Activated T-cell treated with anti-CD3 and anti-CD28 coated beads, Interleukin-2, amount 50 U/mL, for 72 hours (primary cell): ENCODE measurements at regions not wholly inside any gene's neighbourhood (a gene's known extent, or its start where the extent isn't known, plus 50 kb on each side); places are given as distances from the start of the nearest gene placed in this dataset.
"Not testable (repeated sequence)": the region's sequence is repeated elsewhere in the genome, so short reads cannot be mapped to it uniquely, and the experiment has no call there.

ENCODE experiments used
- ATAC-seq, 2 donors: fragments of 150-1000 bp; cut with Tn5 transposase; replicated peaks in 1 of 2; 2 replicates each; pipeline ENCODE4 v1.10.0; 2021; ENCODE audit warnings: moderate library complexity in 2 of 2, mild to moderate bottlenecking in 1 of 2
- DNase-seq, 2 donors: peaks; one replicate each; pipeline ENCODE4 v3.0.0; 2021 to 2022; ENCODE audit warnings: mixed read lengths in 1 of 2
- H3K27ac Mint-ChIP-seq: one replicate; pipeline ENCODE4 v1.8.0; 2022; ENCODE audit warnings: mild to moderate bottlenecking, moderate library complexity, mixed read lengths
- H3K27me3 Mint-ChIP-seq: one replicate; pipeline ENCODE4 v1.8.0; 2022; ENCODE audit warnings: low read depth, mixed read lengths
- H3K36me3 Mint-ChIP-seq, 2 donors: one replicate each; pipeline ENCODE4 v1.8.0; 2022; ENCODE audit warnings: mixed read lengths in 2 of 2, mild to moderate bottlenecking in 1 of 2; ENCODE audit not compliant: insufficient read depth in 2 of 2
- H3K4me1 Mint-ChIP-seq: one replicate; pipeline ENCODE4 v1.8.0; 2022; ENCODE audit warnings: low read depth, mixed read lengths
- H3K4me3 Mint-ChIP-seq, 2 donors: one replicate each; pipeline ENCODE4 v1.8.0; 2022; ENCODE audit warnings: mild to moderate bottlenecking in 2 of 2, mixed read lengths in 2 of 2, moderate library complexity in 2 of 2
- H3K9me3 Mint-ChIP-seq, 2 donors: one replicate each; pipeline ENCODE4 v1.8.0; 2022; ENCODE audit warnings: mixed read lengths in 2 of 2

- Mint-ChIP-seq H3K27ac (no peak overlapping the region), H3K9me3 (no peaks in the 10 kb centered on the region), H3K36me3 (no peaks in the 10 kb centered on the region), H3K27me3 (peaks cover 9% of the 10 kb centered on the region), H3K4me1 (no peaks in the 10 kb centered on the region), H3K4me3 (no peak overlapping the region)
- no peak for DNase-seq
- no peak for ATAC-seq
Observed at GRCh38 chr1:223012938-223013337, 130.1 kb downstream of the TLR5 start.

GRCh38 chr1:223014142-223014873 lies 128.7 kb downstream of the TLR5 start:
- Mint-ChIP-seq H3K4me3 (no peak overlapping the region), H3K27ac (no peak overlapping the region), H3K9me3 (no peaks in the 10 kb centered on the region), H3K27me3 (peaks cover 9% of the 10 kb centered on the region), H3K36me3 (no peaks in the 10 kb centered on the region), H3K4me1 (no peaks in the 10 kb centered on the region)
- DNase-seq, result no peak
- no peak for ATAC-seq

- no peaks in the 10 kb centered on the region for H3K36me3 Mint-ChIP-seq
- ATAC-seq (no peak), DNase-seq (no peak)
- H3K27ac Mint-ChIP-seq, result no peak overlapping the region
- no peaks in the 10 kb centered on the region for H3K9me3 Mint-ChIP-seq
- no peaks in the 10 kb centered on the region for H3K4me1 Mint-ChIP-seq
- H3K4me3 Mint-ChIP-seq, result no peak overlapping the region
- peaks cover 2% of the 10 kb centered on the region for H3K27me3 Mint-ChIP-seq
Observed at GRCh38 chr1:223016381-223016780, 126.7 kb downstream of the TLR5 start.

- ATAC-seq (no peak), DNase-seq (no peak)
- Mint-ChIP-seq H3K27me3 (no peaks in the 10 kb centered on the region), H3K36me3 (no peaks in the 10 kb centered on the region), H3K27ac (no peak overlapping the region), H3K9me3 (no peaks in the 10 kb centered on the region), H3K4me1 (no peaks in the 10 kb centered on the region), H3K4me3 (no peak overlapping the region)
Observed at GRCh38 chr1:223016890-223017289, 126.2 kb downstream of the TLR5 start.

GRCh38 chr1:223017291-223017690 lies 125.8 kb downstream of the TLR5 start:
- Mint-ChIP-seq H3K27ac (no peak overlapping the region), H3K36me3 (no peaks in the 10 kb centered on the region), H3K9me3 (no peaks in the 10 kb centered on the region), H3K27me3 (no peaks in the 10 kb centered on the region), H3K4me1 (no peaks in the 10 kb centered on the region), H3K4me3 (no peak overlapping the region)
- DNase-seq (no peak), ATAC-seq (no peak)

- DNase-seq, result no peak
- H3K27ac Mint-ChIP-seq, result no peak overlapping the region
- H3K4me3 Mint-ChIP-seq, result no peak overlapping the region
- no peaks in the 10 kb centered on the region for H3K4me1 Mint-ChIP-seq
- no peak for ATAC-seq
- H3K36me3 Mint-ChIP-seq, result no peaks in the 10 kb centered on the region
- no peaks in the 10 kb centered on the region for H3K9me3 Mint-ChIP-seq
- no peaks in the 10 kb centered on the region for H3K27me3 Mint-ChIP-seq
Observed at GRCh38 chr1:223018534-223018933, 124.5 kb downstream of the TLR5 start.

- DNase-seq, result no peak
- no peaks in the 10 kb centered on the region for H3K36me3 Mint-ChIP-seq
- no peak overlapping the region for H3K4me3 Mint-ChIP-seq
- no peaks in the 10 kb centered on the region for H3K27me3 Mint-ChIP-seq
- H3K27ac Mint-ChIP-seq, result no peak overlapping the region
- peaks cover 0 to 3% of the 10 kb centered on the region in 2 donors for H3K9me3 Mint-ChIP-seq
- no peak for ATAC-seq
- no peaks in the 10 kb centered on the region for H3K4me1 Mint-ChIP-seq
Observed at GRCh38 chr1:223019256-223019655, 123.8 kb downstream of the TLR5 start.

- Mint-ChIP-seq H3K36me3 (no peaks in the 10 kb centered on the region), H3K4me1 (no peaks in the 10 kb centered on the region), H3K4me3 (no peak overlapping the region), H3K27ac (no peak overlapping the region), H3K27me3 (no peaks in the 10 kb centered on the region), H3K9me3 (peaks cover 0 to 3% of the 10 kb centered on the region in 2 donors)
- DNase-seq (no peak), ATAC-seq (no peak)
Observed at GRCh38 chr1:223020770-223021169, 122.3 kb downstream of the TLR5 start.

- Mint-ChIP-seq H3K4me3 (no peak overlapping the region), H3K9me3 (peaks cover 0 to 3% of the 10 kb centered on the region in 2 donors), H3K27ac (no peak overlapping the region), H3K36me3 (no peaks in the 10 kb centered on the region), H3K4me1 (no peaks in the 10 kb centered on the region), H3K27me3 (no peaks in the 10 kb centered on the region)
- ATAC-seq (no peak), DNase-seq (no peak)
Observed at GRCh38 chr1:223022641-223023473, 120.2 kb downstream of the TLR5 start.

- no peak for DNase-seq
- Mint-ChIP-seq H3K27me3 (no peaks in the 10 kb centered on the region), H3K4me1 (no peaks in the 10 kb centered on the region), H3K4me3 (no peak overlapping the region), H3K36me3 (no peaks in the 10 kb centered on the region), H3K27ac (no peak overlapping the region), H3K9me3 (peaks cover 0 to 3% of the 10 kb centered on the region in 2 donors)
- ATAC-seq, result no peak
Observed at GRCh38 chr1:223023863-223024262, 119.2 kb downstream of the TLR5 start.

- DNase-seq, H3K4me3 Mint-ChIP-seq, H3K27me3 Mint-ChIP-seq, H3K27ac Mint-ChIP-seq, ATAC-seq, H3K36me3 Mint-ChIP-seq, H3K4me1 Mint-ChIP-seq, H3K9me3 Mint-ChIP-seq: not testable (repeated sequence)
Observed at GRCh38 chr1:223024486-223024885, 118.6 kb downstream of the TLR5 start.

GRCh38 chr1:223025190-223025734 lies 117.8 kb downstream of the TLR5 start:
- not testable (repeated sequence) for H3K9me3 Mint-ChIP-seq, H3K4me1 Mint-ChIP-seq, H3K4me3 Mint-ChIP-seq, DNase-seq, ATAC-seq, H3K27me3 Mint-ChIP-seq, H3K36me3 Mint-ChIP-seq, H3K27ac Mint-ChIP-seq

- not testable (repeated sequence) for H3K4me1 Mint-ChIP-seq, H3K4me3 Mint-ChIP-seq, DNase-seq, H3K36me3 Mint-ChIP-seq, ATAC-seq, H3K9me3 Mint-ChIP-seq, H3K27me3 Mint-ChIP-seq, H3K27ac Mint-ChIP-seq
Observed at GRCh38 chr1:223026639-223027038, 116.4 kb downstream of the TLR5 start.
